OCI-LY7 (cell line): ENCODE measurements at regions not wholly inside any gene's neighbourhood (a gene's known extent, or its start where the extent isn't known, plus 50 kb on each side); places are given as distances from the start of the nearest gene placed in this dataset.

Experiments
- BruUV-seq: library from RNA; stranded (reverse); fragments of 400-500 nt; replicated peaks from 2 replicates; lab custom pipeline; 2021; lab: Mats Ljungman, UMichigan
- CTCF ChIA-PET: fragments of 300-600 bp; sonication (Branson Sonifier 250); formaldehyde crosslinking; loops from one replicate; lab custom pipeline; 2022; ENCODE audit warnings: antibody characterized with exemption; ENCODE audit not compliant: unreplicated experiment; lab: Charles Lee
- POLR2A ChIA-PET: fragments of 300-600 bp; sonication (Branson Sonifier 250); formaldehyde crosslinking; loops from one replicate; lab custom pipeline; 2022; ENCODE audit warnings: antibody characterized with exemption; lab: Charles Lee
- DNase-seq: peaks from one replicate; pipeline ENCODE4 v3.0.0-alpha.2; 2015; ENCODE audit warnings: low spot score
- H2AFZ ChIP-seq: fragments of 200-600 bp; sonication (generic), shearing (Covaris generic); 2 replicates; pipeline ENCODE4 v1.6.1; 2014; ENCODE audit warnings: mild to moderate bottlenecking, antibody characterized with exemption, low read length, moderate library complexity
- H3K27ac ChIP-seq: fragments of 200-600 bp; sonication (generic); 2 replicates; pipeline ENCODE4 v1.5.1; 2014; ENCODE audit warnings: mixed run types, low read depth, mild to moderate bottlenecking, moderate library complexity, low read length, inconsistent platforms; ENCODE audit not compliant: poor library complexity, severe bottlenecking
- H3K36me3 ChIP-seq: fragments of 200-600 bp; sonication (generic); 2 replicates; pipeline ENCODE4 v1.6.1; 2014; ENCODE audit warnings: mild to moderate bottlenecking, antibody characterized with exemption, low read length, moderate library complexity, mixed read lengths; ENCODE audit not compliant: insufficient read depth
- H3K4me1 ChIP-seq: fragments of 200-600 bp; sonication (generic); 2 replicates; pipeline ENCODE4 v1.5.1; 2014; ENCODE audit warnings: mild to moderate bottlenecking, low read length; ENCODE audit not compliant: insufficient read depth, poor library complexity, severe bottlenecking
- H3K4me2 ChIP-seq: fragments of 200-600 bp; sonication (generic); 2 replicates; pipeline ENCODE4 v1.6.1; 2014; ENCODE audit warnings: mild to moderate bottlenecking, low read length
- H3K4me3 ChIP-seq: fragments of 200-600 bp; sonication (generic); 2 replicates; pipeline ENCODE4 v1.5.1; 2014; ENCODE audit warnings: mild to moderate bottlenecking, low read depth, low read length; ENCODE audit not compliant: poor library complexity, severe bottlenecking
- H3K79me2 ChIP-seq: fragments of 200-600 bp; sonication (generic); 2 replicates; pipeline ENCODE4 v1.6.1; 2016; ENCODE audit warnings: low read depth, mild to moderate bottlenecking, low read length, moderate library complexity, mixed read lengths; ENCODE audit not compliant: insufficient read depth
- H3K9me2 ChIP-seq: fragments of 200-600 bp; sonication (generic); 2 replicates; pipeline ENCODE4 v1.6.1; 2016; ENCODE audit warnings: mild to moderate bottlenecking, low read length, mixed read lengths; ENCODE audit not compliant: insufficient read depth
- H3K9me3 ChIP-seq: fragments of 200-600 bp; sonication (generic); 2 replicates; pipeline ENCODE4 v1.6.1; 2014; ENCODE audit warnings: mild to moderate bottlenecking, mixed run types, low read length, mixed read lengths
- H4K20me1 ChIP-seq: fragments of 200-600 bp; sonication (generic); 2 replicates; pipeline ENCODE4 v1.6.1; 2014; ENCODE audit warnings: mild to moderate bottlenecking, antibody characterized with exemption, low read length, moderate library complexity, mixed read lengths; ENCODE audit not compliant: insufficient read depth
- EZH2phosphoT487 ChIP-seq: fragments of 200-600 bp; sonication (generic); IDR thresholded peaks from 2 replicates; pipeline ENCODE4 v1.6.1; 2018; ENCODE audit warnings: low read depth, borderline replicate concordance, mild to moderate bottlenecking, mixed run types, antibody characterized with exemption, low read length, moderate library complexity, mixed read lengths
- intact Hi-C: fragments of 100-400 bp; cut with micrococcal nuclease; formaldehyde crosslinking; loops from one replicate; pipeline ENCODE4 v1.10.0; 2022; ENCODE audit not compliant: unreplicated experiment
- TF ChIP-seq, protein P1 (sequence below): fragments of 200-600 bp; sonication (generic); conservative IDR thresholded peaks from 2 replicates; pipeline ENCODE4 v1.5.1; 2014; ENCODE audit warnings: mild to moderate bottlenecking, antibody characterized with exemption, low read length, moderate library complexity, mixed read lengths

DNA sequence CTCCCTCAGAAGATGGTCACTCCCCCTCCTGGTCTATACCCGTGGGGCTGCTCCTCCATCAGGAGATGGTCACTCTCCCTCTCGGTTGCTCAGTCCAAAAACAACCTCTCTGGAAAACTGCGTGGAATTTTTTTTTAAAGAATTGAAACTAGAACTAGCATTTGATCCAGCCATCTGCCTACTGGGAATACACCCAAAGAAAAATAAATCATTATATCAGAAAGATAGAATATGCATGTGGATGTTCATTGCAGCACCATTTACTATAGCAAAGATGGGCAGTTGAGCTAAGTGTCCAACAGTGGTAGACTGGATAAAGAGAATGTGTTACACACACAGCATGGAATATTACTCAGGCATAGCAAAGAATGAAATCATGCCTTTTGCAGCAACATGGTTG is 75.7 kb upstream of the B3GAT1 start:
- H3K79me2 ChIP-seq, result no peaks in the 10 kb centered on the region
- no peak overlapping the region for H3K4me3 ChIP-seq
- H3K27ac ChIP-seq, result no peak overlapping the region
- intact Hi-C loops, result no loop called here
- no peaks in the 10 kb centered on the region for H3K4me1 ChIP-seq
- H3K9me2 ChIP-seq, result no peaks in the 10 kb centered on the region
- no peaks in the 10 kb centered on the region for H3K36me3 ChIP-seq
- H4K20me1 ChIP-seq, result no peaks in the 10 kb centered on the region
- BruUV-seq, result no TSS peak
- H3K9me3 ChIP-seq, result no peaks in the 10 kb centered on the region
- no peak for DNase-seq
- TF ChIP-seq EZH2phosphoT487, result no peak
- TF ChIP-seq, protein P1, sequence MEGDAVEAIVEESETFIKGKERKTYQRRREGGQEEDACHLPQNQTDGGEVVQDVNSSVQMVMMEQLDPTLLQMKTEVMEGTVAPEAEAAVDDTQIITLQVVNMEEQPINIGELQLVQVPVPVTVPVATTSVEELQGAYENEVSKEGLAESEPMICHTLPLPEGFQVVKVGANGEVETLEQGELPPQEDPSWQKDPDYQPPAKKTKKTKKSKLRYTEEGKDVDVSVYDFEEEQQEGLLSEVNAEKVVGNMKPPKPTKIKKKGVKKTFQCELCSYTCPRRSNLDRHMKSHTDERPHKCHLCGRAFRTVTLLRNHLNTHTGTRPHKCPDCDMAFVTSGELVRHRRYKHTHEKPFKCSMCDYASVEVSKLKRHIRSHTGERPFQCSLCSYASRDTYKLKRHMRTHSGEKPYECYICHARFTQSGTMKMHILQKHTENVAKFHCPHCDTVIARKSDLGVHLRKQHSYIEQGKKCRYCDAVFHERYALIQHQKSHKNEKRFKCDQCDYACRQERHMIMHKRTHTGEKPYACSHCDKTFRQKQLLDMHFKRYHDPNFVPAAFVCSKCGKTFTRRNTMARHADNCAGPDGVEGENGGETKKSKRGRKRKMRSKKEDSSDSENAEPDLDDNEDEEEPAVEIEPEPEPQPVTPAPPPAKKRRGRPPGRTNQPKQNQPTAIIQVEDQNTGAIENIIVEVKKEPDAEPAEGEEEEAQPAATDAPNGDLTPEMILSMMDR, result no peak
- ChIA-PET CTCF (no interaction called here), POLR2A (interaction anchor here (1.1 kb wide), 1 partner anchor 20 kb away, joined by 3 read pairs; no protein-coding TSS in a partner anchor)
- no peak overlapping the region for H3K4me2 ChIP-seq
- H2AFZ ChIP-seq, result no peak overlapping the region

DNA sequence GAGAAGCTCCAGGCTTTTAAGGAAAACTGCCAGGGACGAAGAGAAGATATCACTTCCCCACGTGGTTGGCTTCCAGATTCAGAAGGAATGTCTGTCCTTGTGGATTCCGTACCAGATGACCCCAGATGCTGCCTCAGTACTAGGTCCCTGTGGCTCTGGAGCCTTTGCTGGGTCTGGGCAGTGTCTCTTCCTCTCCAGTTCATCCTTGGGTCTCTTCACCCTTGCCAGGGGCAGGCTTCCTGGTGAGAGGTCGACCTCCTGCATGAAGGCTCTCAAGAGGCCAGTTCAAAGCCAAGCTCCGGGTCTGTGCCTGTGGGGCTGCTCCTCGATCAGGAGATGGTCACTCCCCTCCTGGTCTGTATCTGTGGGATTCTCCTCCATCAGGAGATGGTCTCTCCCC is 74.7 kb upstream of the B3GAT1 start:
- Histone ChIP-seq H3K79me2 (no peaks in the 10 kb centered on the region), H3K9me3 (no peaks in the 10 kb centered on the region), H2AFZ (no peak overlapping the region), H3K27ac (no peak overlapping the region), H3K4me1 (no peaks in the 10 kb centered on the region), H3K4me3 (no peak overlapping the region), H3K4me2 (no peak overlapping the region), H4K20me1 (no peaks in the 10 kb centered on the region), H3K36me3 (no peaks in the 10 kb centered on the region), H3K9me2 (no peaks in the 10 kb centered on the region)
- TF ChIP-seq, protein P1, result no peak
- TF ChIP-seq EZH2phosphoT487, result no peak
- ChIA-PET POLR2A (no interaction called here), CTCF (no interaction called here)
- DNase-seq, result no peak
- intact Hi-C loops, result no loop called here
- no TSS peak for BruUV-seq

DNA sequence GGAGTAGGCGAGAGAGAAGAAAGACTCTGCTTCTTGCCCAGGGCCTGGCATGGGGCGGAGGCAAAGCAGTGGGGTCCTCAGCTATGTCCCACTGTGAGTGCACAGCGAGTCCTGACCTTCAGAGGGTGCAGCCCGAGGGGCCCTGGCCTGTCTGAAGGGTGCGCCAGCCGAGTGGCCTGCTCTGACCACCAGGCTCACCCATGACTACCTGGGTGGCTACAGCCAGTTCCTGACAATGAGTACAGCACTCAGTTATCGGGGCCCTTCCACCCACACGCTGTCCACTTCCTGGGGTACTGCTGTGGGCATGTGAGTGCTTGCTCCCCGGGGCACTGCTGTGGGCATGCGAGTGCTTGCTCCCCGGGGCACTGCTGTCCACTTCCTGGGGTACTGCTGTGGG is 74.1 kb upstream of the B3GAT1 start:
- CTCF ChIA-PET, result no interaction called here
- intact Hi-C loops, result no loop called here
- no peaks in the 10 kb centered on the region for H4K20me1 ChIP-seq
- H3K4me3 ChIP-seq, result no peak overlapping the region
- no peak overlapping the region for H3K27ac ChIP-seq
- H3K4me2 ChIP-seq, result no peak overlapping the region
- no peaks in the 10 kb centered on the region for H3K9me2 ChIP-seq
- H3K4me1 ChIP-seq, result no peaks in the 10 kb centered on the region
- TF ChIP-seq EZH2phosphoT487, result no peak
- TF ChIP-seq, protein P1, result no peak
- no peak for DNase-seq
- H2AFZ ChIP-seq, result no peak overlapping the region
- H3K79me2 ChIP-seq, result no peaks in the 10 kb centered on the region
- BruUV-seq, result no TSS peak
- no peaks in the 10 kb centered on the region for H3K36me3 ChIP-seq
- POLR2A ChIA-PET, result no interaction called here
- H3K9me3 ChIP-seq, result no peaks in the 10 kb centered on the region
